ENCODE measurements at regions not wholly inside any gene's neighbourhood (a gene's known extent, or its start where the extent isn't known, plus 50 kb on each side); places are given as distances from the start of the nearest gene placed in this dataset.
"Not testable (repeated sequence)": the region's sequence is repeated elsewhere in the genome, so short reads cannot be mapped to it uniquely, and the experiment has no call there.

- not testable (repeated sequence) for H3K9me3 Mint-ChIP-seq; H3K27ac Mint-ChIP-seq; H3K4me1 Mint-ChIP-seq (ENCODE audit: low read depth); H3K36me3 Mint-ChIP-seq (ENCODE audit: low read depth); H3K4me3 Mint-ChIP-seq
- H3K27me3 Mint-ChIP-seq (ENCODE audit: low read depth), result peaks cover 14% of the 10 kb centered on the region
These were observed 51.4 kb upstream of the SFSWAP start for GRCh38 chr12:131659484-131659883.

- not testable (repeated sequence) for H3K9me3 Mint-ChIP-seq; H3K27ac Mint-ChIP-seq; H3K4me3 Mint-ChIP-seq; H3K4me1 Mint-ChIP-seq (ENCODE audit: low read depth); H3K36me3 Mint-ChIP-seq (ENCODE audit: low read depth)
- peaks cover 14% of the 10 kb centered on the region for H3K27me3 Mint-ChIP-seq (ENCODE audit: low read depth)
These were observed 50.9 kb upstream of the SFSWAP start for GRCh38 chr12:131659976-131660375.

- not testable (repeated sequence) for H3K27ac Mint-ChIP-seq; H3K9me3 Mint-ChIP-seq; H3K4me3 Mint-ChIP-seq; H3K36me3 Mint-ChIP-seq (ENCODE audit: low read depth); H3K4me1 Mint-ChIP-seq (ENCODE audit: low read depth)
- peaks cover 14% of the 10 kb centered on the region for H3K27me3 Mint-ChIP-seq (ENCODE audit: low read depth)
These were observed 50.5 kb upstream of the SFSWAP start for GRCh38 chr12:131660401-131660800.

Measured in T-helper 1 cell treated with Interleukin-12 subunit alpha and Interleukin-12 subunit beta and Interleukin-4 antibody, amounts not matched to agents 30 μg/mL and 1 μg/mL, for 36 hours (primary cell).